Colonic mucosa (tissue), 4 donors: ENCODE measurements at regions not wholly inside any gene's neighbourhood (a gene's known extent, or its start where the extent isn't known, plus 50 kb on each side); places are given as distances from the start of the nearest gene placed in this dataset.
A peak's percentile ranks its signal among the peaks of the same experiment; 100 is the strongest.

Experiments used
- DNase-seq: peaks from one replicate; pipeline ENCODE4 v3.0.0-alpha.2; 2020
- H3K27ac ChIP-seq: fragments of 200-600 bp; one replicate; pipeline ENCODE4 v1.8.0; 2021
- H3K27me3 ChIP-seq: fragments of 200-600 bp; one replicate; pipeline ENCODE4 v1.8.0; 2021
- H3K36me3 ChIP-seq: fragments of 200-600 bp; one replicate; pipeline ENCODE4 v1.8.0; 2021
- H3K4me1 ChIP-seq: fragments of 200-600 bp; one replicate; pipeline ENCODE4 v1.8.0; 2021; ENCODE audit warnings: mild to moderate bottlenecking
- H3K4me3 ChIP-seq: fragments of 200-600 bp; one replicate; pipeline ENCODE4 v1.8.0; 2021
- H3K9ac ChIP-seq, 2 donors: one replicate each; pipeline ENCODE4 v1.7.0; 2013; ENCODE audit warnings: control low read depth in 2 of 2, low read depth in 2 of 2, low read length in 2 of 2
- H3K9me3 ChIP-seq: fragments of 200-600 bp; one replicate; pipeline ENCODE4 v1.8.0; 2021
- CTCF ChIP-seq: fragments of 200-600 bp; IDR thresholded peaks from one replicate; pipeline ENCODE4 v1.8.0; 2022; ENCODE audit warnings: antibody characterized with exemption, mild to moderate bottlenecking
- intact Hi-C: fragments of 100-400 bp; cut with DNase I; formaldehyde crosslinking; loops from one replicate; pipeline ENCODE4 v1.14.1; 2022
- donor health status: healthy.
- donor health status: DM: no; HTN: no; CAD: no.
- donor health status: DM: no; HTN: no; CAD: no.

GRCh38 chr4:114311787-114312186, 286.8 kb upstream of the UGT8 start:
- Histone ChIP-seq H3K4me3 (no peak overlapping the region), H3K4me1 (no peaks in the 10 kb centered on the region), H3K27me3 (no peaks in the 10 kb centered on the region), H3K9ac (no peak overlapping the region), H3K36me3 (no peaks in the 10 kb centered on the region), H3K9me3 (no peaks in the 10 kb centered on the region), H3K27ac (no peak overlapping the region)
- DNase-seq, result no peak
- no peak for TF ChIP-seq CTCF
- intact Hi-C loops, result no loop called here

- Histone ChIP-seq H3K4me1 (no peaks in the 10 kb centered on the region), H3K9me3 (no peaks in the 10 kb centered on the region), H3K27ac (no peak overlapping the region), H3K9ac (no peak overlapping the region), H3K27me3 (no peaks in the 10 kb centered on the region), H3K36me3 (no peaks in the 10 kb centered on the region), H3K4me3 (no peak overlapping the region)
- intact Hi-C loops, result no loop called here
- DNase-seq, result peak; percentile 17
- TF ChIP-seq CTCF, result no peak
Observed at GRCh38 chr4:114312338-114312737, 286.3 kb upstream of the UGT8 start.

GRCh38 chr4:114316789-114317188, 281.8 kb upstream of the UGT8 start:
- Histone ChIP-seq H3K27me3 (no peaks in the 10 kb centered on the region), H3K9ac (no peak overlapping the region), H3K4me1 (no peaks in the 10 kb centered on the region), H3K4me3 (no peak overlapping the region), H3K9me3 (no peaks in the 10 kb centered on the region), H3K36me3 (no peaks in the 10 kb centered on the region), H3K27ac (no peak overlapping the region)
- TF ChIP-seq CTCF, result no peak
- intact Hi-C loops, result no loop called here
- DNase-seq, result no peak

GRCh38 chr4:114317564-114317963, 281.0 kb upstream of the UGT8 start:
- Histone ChIP-seq H3K9ac (no peak overlapping the region), H3K36me3 (no peaks in the 10 kb centered on the region), H3K9me3 (no peaks in the 10 kb centered on the region), H3K27me3 (no peaks in the 10 kb centered on the region), H3K4me1 (no peaks in the 10 kb centered on the region), H3K27ac (no peak overlapping the region), H3K4me3 (no peak overlapping the region)
- intact Hi-C loops, result no loop called here
- no peak for TF ChIP-seq CTCF
- no peak for DNase-seq

GRCh38 chr4:114318309-114318708, 280.3 kb upstream of the UGT8 start:
- TF ChIP-seq CTCF, result no peak
- H3K27me3 ChIP-seq, result no peaks in the 10 kb centered on the region
- no peaks in the 10 kb centered on the region for H3K4me1 ChIP-seq
- no peaks in the 10 kb centered on the region for H3K9me3 ChIP-seq
- intact Hi-C loops, result no loop called here
- DNase-seq, result no peak
- H3K9ac ChIP-seq, result no peak overlapping the region
- H3K27ac ChIP-seq, result no peak overlapping the region
- H3K36me3 ChIP-seq, result no peaks in the 10 kb centered on the region
- no peak overlapping the region for H3K4me3 ChIP-seq

- H3K9ac ChIP-seq, result no peak overlapping the region
- H3K4me3 ChIP-seq, result no peak overlapping the region
- no peaks in the 10 kb centered on the region for H3K27me3 ChIP-seq
- no peaks in the 10 kb centered on the region for H3K9me3 ChIP-seq
- DNase-seq, result no peak
- no peak for TF ChIP-seq CTCF
- intact Hi-C loops, result no loop called here
- H3K36me3 ChIP-seq, result no peaks in the 10 kb centered on the region
- H3K4me1 ChIP-seq, result no peaks in the 10 kb centered on the region
- H3K27ac ChIP-seq, result no peak overlapping the region
Observed at GRCh38 chr4:114320126-114320525, 278.5 kb upstream of the UGT8 start.
